ENCODE measurements at regions not wholly inside any gene's neighbourhood (a gene's known extent, or its start where the extent isn't known, plus 50 kb on each side); places are given as distances from the start of the nearest gene placed in this dataset.
A peak's percentile ranks its signal among the peaks of the same experiment; 100 is the strongest.

GRCh38 chr7:35465791-35466336, 212.0 kb upstream of the TBX20 start:
- Histone ChIP-seq H3K9ac (ENCODE audit: low read depth in 1 of 3, low read length in 3 of 3) (no peak overlapping the region), H3K4me1 (ENCODE audit: control insufficient read depth in 3 of 3, insufficient read depth in 3 of 3, low read length in 3 of 3) (no peaks in the 10 kb centered on the region), H3K36me3 (ENCODE audit: control insufficient read depth in 3 of 3, insufficient read depth in 3 of 3, low read length in 3 of 3) (no peaks in the 10 kb centered on the region), H3K9me3 (ENCODE audit: control insufficient read depth in 3 of 3, low read length in 3 of 3) (no peaks in the 10 kb centered on the region), H3K27ac (ENCODE audit: low read depth, low read length) (no peak overlapping the region), H3K27me3 (ENCODE audit: control insufficient read depth in 3 of 3, insufficient read depth in 3 of 3, low read length in 3 of 3) (peaks cover 0 to 6% (median 0%) of the 10 kb centered on the region in 3 donors), H3K4me3 (ENCODE audit: low read length in 3 of 3) (no peak overlapping the region)

DNA sequence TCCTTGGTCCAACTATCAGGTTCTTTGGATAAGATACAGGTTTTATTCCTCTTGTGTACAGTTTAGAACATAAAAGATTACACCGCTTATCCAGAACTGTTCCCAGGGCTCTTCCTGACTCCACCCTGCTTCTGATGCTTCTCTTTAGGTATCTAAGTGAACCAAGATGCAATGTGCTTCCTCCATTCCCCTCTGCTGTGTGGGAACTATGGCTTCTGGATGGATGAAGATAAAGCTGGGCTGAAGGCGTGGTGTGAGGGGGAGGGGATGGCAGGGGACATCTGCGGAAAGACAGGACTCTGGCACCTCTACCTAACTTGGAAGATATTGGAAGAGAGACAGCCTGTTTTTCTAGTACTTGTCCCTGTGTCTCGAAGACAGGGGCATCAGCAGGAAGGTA, 209.9 kb upstream of the TBX20 start:
- H3K4me1 ChIP-seq (ENCODE audit: control insufficient read depth in 3 of 3, insufficient read depth in 3 of 3, low read length in 3 of 3): no peaks in the 10 kb centered on the region
- no peak overlapping the region for H3K27ac ChIP-seq (ENCODE audit: low read depth, low read length)
- no peaks in the 10 kb centered on the region for H3K9me3 ChIP-seq (ENCODE audit: control insufficient read depth in 3 of 3, low read length in 3 of 3)
- peaks cover 0 to 4% (median 0%) of the 10 kb centered on the region in 3 donors for H3K27me3 ChIP-seq (ENCODE audit: control insufficient read depth in 3 of 3, insufficient read depth in 3 of 3, low read length in 3 of 3)
- no peak overlapping the region for H3K9ac ChIP-seq (ENCODE audit: low read depth in 1 of 3, low read length in 3 of 3)
- no peaks in the 10 kb centered on the region for H3K36me3 ChIP-seq (ENCODE audit: control insufficient read depth in 3 of 3, insufficient read depth in 3 of 3, low read length in 3 of 3)
- no peak overlapping the region for H3K4me3 ChIP-seq (ENCODE audit: low read length in 3 of 3)

GRCh38 chr7:35463176-35463700, 209.3 kb upstream of the TBX20 start:
- H3K27ac ChIP-seq (ENCODE audit: low read depth, low read length): no peak overlapping the region
- no peaks in the 10 kb centered on the region for H3K4me1 ChIP-seq (ENCODE audit: control insufficient read depth in 3 of 3, insufficient read depth in 3 of 3, low read length in 3 of 3)
- H3K36me3 ChIP-seq (ENCODE audit: control insufficient read depth in 3 of 3, insufficient read depth in 3 of 3, low read length in 3 of 3): no peaks in the 10 kb centered on the region
- H3K9me3 ChIP-seq (ENCODE audit: control insufficient read depth in 3 of 3, low read length in 3 of 3): no peaks in the 10 kb centered on the region
- H3K4me3 ChIP-seq (ENCODE audit: low read length in 3 of 3): no peak overlapping the region
- peaks cover 0 to 4% (median 0%) of the 10 kb centered on the region in 3 donors for H3K27me3 ChIP-seq (ENCODE audit: control insufficient read depth in 3 of 3, insufficient read depth in 3 of 3, low read length in 3 of 3)
- no peak overlapping the region for H3K9ac ChIP-seq (ENCODE audit: low read depth in 1 of 3, low read length in 3 of 3)

DNA sequence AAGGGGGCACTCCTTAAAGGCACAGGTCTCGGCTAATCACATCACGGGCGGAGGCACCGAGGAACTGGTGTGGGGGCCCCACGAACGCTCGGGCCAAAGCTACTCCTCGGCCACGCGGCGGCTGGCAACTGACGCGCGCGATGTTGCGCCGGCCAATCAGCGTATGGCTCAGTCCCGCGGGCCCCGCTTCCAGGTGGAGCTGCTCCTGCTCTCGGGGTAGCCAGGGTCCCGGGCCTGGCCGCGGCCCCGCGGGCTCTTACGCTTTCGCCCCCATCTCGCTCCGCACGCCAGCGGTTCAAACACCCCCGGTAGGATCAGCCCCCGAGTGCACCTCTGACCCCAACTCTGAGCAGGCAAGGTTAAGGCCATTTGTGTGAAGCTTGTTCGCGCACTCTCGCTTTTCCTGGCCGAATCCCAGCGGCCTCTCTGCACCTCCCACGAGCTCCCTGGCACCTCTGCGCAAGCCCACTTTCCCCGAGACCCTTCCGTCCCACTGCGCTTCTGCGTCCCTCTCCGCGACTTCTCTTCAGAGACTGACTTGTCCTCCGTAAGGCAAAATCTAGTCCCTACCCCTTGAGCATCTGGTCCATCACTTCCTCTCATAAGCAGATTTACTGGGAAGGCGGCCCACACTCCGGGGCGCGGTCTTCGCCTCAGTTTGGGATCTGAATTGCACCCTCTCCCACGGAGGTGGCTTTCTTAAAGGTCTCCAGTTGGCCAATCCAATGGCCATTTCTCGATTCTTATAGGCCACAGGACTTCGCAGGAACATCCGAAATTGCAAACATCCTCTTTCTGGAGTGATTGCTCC, 200.9 kb upstream of the TBX20 start:
- H3K27ac ChIP-seq (ENCODE audit: low read depth, low read length): no peak overlapping the region
- H3K4me1 ChIP-seq (ENCODE audit: control insufficient read depth in 3 of 3, insufficient read depth in 3 of 3, low read length in 3 of 3): peaks cover 0 to 5% (median 0%) of the 10 kb centered on the region in 3 donors
- peaks cover 0 to 3% (median 3%) of the 10 kb centered on the region in 3 donors for H3K9me3 ChIP-seq (ENCODE audit: control insufficient read depth in 3 of 3, low read length in 3 of 3)
- H3K4me3 ChIP-seq (ENCODE audit: low read length in 3 of 3): peak overlapping the region in 1 of 3 donors; percentile 35
- peaks cover 11 to 29% (median 16%) of the 10 kb centered on the region in 3 donors for H3K27me3 ChIP-seq (ENCODE audit: control insufficient read depth in 3 of 3, insufficient read depth in 3 of 3, low read length in 3 of 3)
- H3K36me3 ChIP-seq (ENCODE audit: control insufficient read depth in 3 of 3, insufficient read depth in 3 of 3, low read length in 3 of 3): no peaks in the 10 kb centered on the region
- no peak overlapping the region for H3K9ac ChIP-seq (ENCODE audit: low read depth in 1 of 3, low read length in 3 of 3)

DNA sequence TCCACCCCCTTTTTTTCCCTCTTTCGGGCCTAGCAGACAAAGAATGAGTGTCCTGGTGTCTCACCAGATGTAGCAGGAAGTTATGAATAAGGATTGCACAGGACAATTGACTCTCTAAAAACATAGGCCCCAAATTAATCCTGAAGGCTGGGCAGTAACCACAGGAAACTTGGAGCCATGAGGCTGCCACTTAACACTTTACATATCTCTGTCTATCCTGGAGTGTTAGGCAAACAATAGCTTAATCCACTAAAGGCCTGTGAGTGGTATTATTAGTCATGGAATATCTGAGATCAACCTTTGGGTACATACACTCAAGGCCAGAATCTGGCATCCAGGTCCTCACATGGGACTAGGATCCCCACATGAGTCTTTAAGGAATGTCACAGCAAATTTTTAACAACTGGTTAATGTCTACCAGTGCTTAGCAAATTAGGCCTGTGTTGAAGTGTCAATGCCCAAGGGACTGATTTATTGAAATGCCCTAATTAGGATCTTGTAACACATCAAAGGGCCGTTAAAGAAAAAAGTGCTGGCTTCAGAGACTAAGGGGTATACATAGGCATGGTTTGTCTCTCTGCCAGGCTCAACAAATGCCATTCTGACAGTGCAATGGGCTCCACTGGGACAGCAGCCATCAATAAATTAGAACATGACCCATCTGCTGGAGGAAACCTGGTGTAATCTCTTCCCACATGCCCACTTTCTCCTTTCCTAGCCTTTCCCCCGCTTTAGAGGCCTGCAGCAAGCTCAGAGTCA, 196.7 kb upstream of the TBX20 start:
- Histone ChIP-seq H3K27me3 (ENCODE audit: control insufficient read depth in 3 of 3, insufficient read depth in 3 of 3, low read length in 3 of 3) (peaks cover 11 to 23% (median 11%) of the 10 kb centered on the region in 3 donors), H3K9ac (ENCODE audit: low read depth in 1 of 3, low read length in 3 of 3) (no peak overlapping the region), H3K27ac (ENCODE audit: low read depth, low read length) (no peak overlapping the region), H3K36me3 (ENCODE audit: control insufficient read depth in 3 of 3, insufficient read depth in 3 of 3, low read length in 3 of 3) (no peaks in the 10 kb centered on the region), H3K4me1 (ENCODE audit: control insufficient read depth in 3 of 3, insufficient read depth in 3 of 3, low read length in 3 of 3) (peaks cover 0 to 5% (median 0%) of the 10 kb centered on the region in 3 donors), H3K4me3 (ENCODE audit: low read length in 3 of 3) (no peak overlapping the region), H3K9me3 (ENCODE audit: control insufficient read depth in 3 of 3, low read length in 3 of 3) (no peaks in the 10 kb centered on the region)

GRCh38 chr7:35448486-35448885, 194.6 kb upstream of the TBX20 start:
- H3K27me3 ChIP-seq (ENCODE audit: control insufficient read depth in 3 of 3, insufficient read depth in 3 of 3, low read length in 3 of 3): peaks cover 0 to 13% (median 0%) of the 10 kb centered on the region in 3 donors
- no peak overlapping the region for H3K27ac ChIP-seq (ENCODE audit: low read depth, low read length)
- H3K9me3 ChIP-seq (ENCODE audit: control insufficient read depth in 3 of 3, low read length in 3 of 3): no peaks in the 10 kb centered on the region
- H3K4me1 ChIP-seq (ENCODE audit: control insufficient read depth in 3 of 3, insufficient read depth in 3 of 3, low read length in 3 of 3): no peaks in the 10 kb centered on the region
- H3K4me3 ChIP-seq (ENCODE audit: low read length in 3 of 3): no peak overlapping the region
- no peak overlapping the region for H3K9ac ChIP-seq (ENCODE audit: low read depth in 1 of 3, low read length in 3 of 3)
- H3K36me3 ChIP-seq (ENCODE audit: control insufficient read depth in 3 of 3, insufficient read depth in 3 of 3, low read length in 3 of 3): no peaks in the 10 kb centered on the region

GRCh38 chr7:35446091-35446490, 192.2 kb upstream of the TBX20 start:
- Histone ChIP-seq H3K36me3 (ENCODE audit: control insufficient read depth in 3 of 3, insufficient read depth in 3 of 3, low read length in 3 of 3) (no peaks in the 10 kb centered on the region), H3K4me1 (ENCODE audit: control insufficient read depth in 3 of 3, insufficient read depth in 3 of 3, low read length in 3 of 3) (no peaks in the 10 kb centered on the region), H3K9me3 (ENCODE audit: control insufficient read depth in 3 of 3, low read length in 3 of 3) (no peaks in the 10 kb centered on the region), H3K27ac (ENCODE audit: low read depth, low read length) (no peak overlapping the region), H3K9ac (ENCODE audit: low read depth in 1 of 3, low read length in 3 of 3) (no peak overlapping the region), H3K27me3 (ENCODE audit: control insufficient read depth in 3 of 3, insufficient read depth in 3 of 3, low read length in 3 of 3) (peaks cover 0 to 10% (median 0%) of the 10 kb centered on the region in 3 donors), H3K4me3 (ENCODE audit: low read length in 3 of 3) (no peak overlapping the region)

DNA sequence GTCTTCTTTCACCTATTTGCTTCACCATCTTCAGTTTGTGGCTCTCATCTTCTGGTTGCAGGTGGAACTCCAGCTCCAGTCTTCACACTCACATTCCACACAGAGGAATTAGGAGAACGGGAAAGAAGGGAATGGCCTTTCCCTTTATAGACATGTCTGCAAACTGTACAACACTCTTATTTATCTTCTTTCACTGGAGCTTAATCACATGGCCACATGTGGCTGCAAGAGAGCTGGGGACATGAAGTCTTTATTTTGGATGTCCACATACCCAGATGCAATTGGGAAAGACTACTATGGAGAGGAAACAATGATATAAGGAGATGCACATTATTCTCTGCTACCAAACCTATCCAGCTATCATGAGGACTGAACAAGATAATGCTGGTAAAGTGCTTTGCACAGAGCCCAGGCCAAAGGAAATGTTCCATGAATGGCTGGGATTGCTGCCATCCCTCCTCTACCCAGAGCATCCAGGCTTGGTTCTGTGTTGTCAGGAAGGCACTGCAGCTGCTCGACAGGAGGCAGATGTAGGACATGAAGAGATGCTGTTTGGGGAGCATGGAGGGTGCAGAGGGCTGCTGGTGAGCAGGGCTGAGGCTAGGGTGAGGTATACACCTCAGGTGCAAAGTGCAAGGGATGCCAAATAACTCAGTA, 183.8 kb upstream of the TBX20 start:
- H3K9ac ChIP-seq (ENCODE audit: low read depth in 1 of 3, low read length in 3 of 3): no peak overlapping the region
- H3K36me3 ChIP-seq (ENCODE audit: control insufficient read depth in 3 of 3, insufficient read depth in 3 of 3, low read length in 3 of 3): no peaks in the 10 kb centered on the region
- no peak overlapping the region for H3K4me3 ChIP-seq (ENCODE audit: low read length in 3 of 3)
- peaks cover 0 to 3% (median 0%) of the 10 kb centered on the region in 3 donors for H3K9me3 ChIP-seq (ENCODE audit: control insufficient read depth in 3 of 3, low read length in 3 of 3)
- H3K27me3 ChIP-seq (ENCODE audit: control insufficient read depth in 3 of 3, insufficient read depth in 3 of 3, low read length in 3 of 3): no peaks in the 10 kb centered on the region
- H3K4me1 ChIP-seq (ENCODE audit: control insufficient read depth in 3 of 3, insufficient read depth in 3 of 3, low read length in 3 of 3): no peaks in the 10 kb centered on the region
- no peak overlapping the region for H3K27ac ChIP-seq (ENCODE audit: low read depth, low read length)

DNA sequence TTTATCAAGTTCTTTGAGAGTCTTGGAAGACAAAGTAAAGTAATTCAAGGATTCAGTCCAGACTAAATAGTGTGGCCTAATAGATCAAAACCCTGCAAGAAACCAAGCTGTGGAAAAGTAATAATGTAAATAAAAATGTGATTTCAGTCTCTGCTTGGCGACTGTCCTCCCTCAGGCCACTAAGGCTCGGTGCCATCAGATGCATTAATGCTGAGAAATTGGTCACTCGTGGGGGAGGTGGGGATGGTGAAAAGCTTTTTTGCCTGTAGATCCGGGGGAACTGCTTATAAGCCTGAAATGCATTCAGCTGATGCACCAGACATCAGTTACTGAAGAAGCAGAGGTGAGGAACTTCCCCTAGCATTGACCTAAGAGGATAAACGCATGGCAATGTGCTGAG, 182.6 kb upstream of the TBX20 start:
- H3K9ac ChIP-seq (ENCODE audit: low read depth in 1 of 3, low read length in 3 of 3): no peak overlapping the region
- H3K27me3 ChIP-seq (ENCODE audit: control insufficient read depth in 3 of 3, insufficient read depth in 3 of 3, low read length in 3 of 3): no peaks in the 10 kb centered on the region
- H3K36me3 ChIP-seq (ENCODE audit: control insufficient read depth in 3 of 3, insufficient read depth in 3 of 3, low read length in 3 of 3): no peaks in the 10 kb centered on the region
- peaks cover 0 to 3% (median 0%) of the 10 kb centered on the region in 3 donors for H3K9me3 ChIP-seq (ENCODE audit: control insufficient read depth in 3 of 3, low read length in 3 of 3)
- H3K27ac ChIP-seq (ENCODE audit: low read depth, low read length): no peak overlapping the region
- no peak overlapping the region for H3K4me3 ChIP-seq (ENCODE audit: low read length in 3 of 3)
- no peaks in the 10 kb centered on the region for H3K4me1 ChIP-seq (ENCODE audit: control insufficient read depth in 3 of 3, insufficient read depth in 3 of 3, low read length in 3 of 3)

Measured in skeletal muscle tissue (tissue), 3 donors.